Right lobe of liver (tissue), 6 donors: ENCODE measurements at regions not wholly inside any gene's neighbourhood (a gene's known extent, or its start where the extent isn't known, plus 50 kb on each side); places are given as distances from the start of the nearest gene placed in this dataset.

Experiments
- ATAC-seq, 4 donors: fragments of 200-7000 bp; cut with Tn5 transposase; one replicate each; pipeline ENCODE4 v1.9.1; 2020; ENCODE audit warnings: mild to moderate bottlenecking in 4 of 4, moderate library complexity in 4 of 4
- DNase-seq, 3 donors: peaks; one replicate each; pipeline ENCODE4 v3.0.0-alpha.2; 2020
- H3K27ac ChIP-seq, 3 donors: fragments of 200-600 bp; one replicate each; pipeline ENCODE4 v1.8.0; 2022
- H3K27me3 ChIP-seq, 2 donors: fragments of 200-600 bp; one replicate each; pipeline ENCODE4 v1.8.0; 2022
- H3K36me3 ChIP-seq, 4 donors: fragments of 200-600 bp; sonication (generic) in 1 of 4; one replicate each; pipeline versions ENCODE4 v1.5.1 to v1.8.0; 2017 to 2022; ENCODE audit warnings: control low read depth in 1 of 4
- H3K4me1 ChIP-seq, 4 donors: fragments of 200-600 bp; sonication (generic) in 1 of 4; one replicate each; pipeline versions ENCODE4 v1.5.1 to v1.8.0; 2017 to 2022; ENCODE audit warnings: control low read depth in 1 of 4
- H3K4me3 ChIP-seq, 3 donors: fragments of 200-600 bp; one replicate each; pipeline ENCODE4 v1.8.0; 2022
- H3K9me3 ChIP-seq, 4 donors: fragments of 200-600 bp; sonication (generic) in 1 of 4; one replicate each; pipeline versions ENCODE4 v1.5.1 to v1.8.0; 2017 to 2022; ENCODE audit warnings: control low read depth in 1 of 4
- POLR2A ChIP-seq: fragments of 450-650 bp; IDR thresholded peaks from one replicate; pipeline ENCODE4 v1.6.1; 2017; ENCODE audit warnings: antibody characterized with exemption, mild to moderate bottlenecking
- WGBS: methylation state at CpG from one replicate; pipeline ENCODE4 v1.1.6; 2018; ENCODE audit warnings: low coverage, low lambda C conversion rate; ENCODE audit not compliant: insufficient coverage; ENCODE audit errors: missing lambda C conversion rate; 5-methylcytosine and 5-hydroxymethylcytosine counted together
- intact Hi-C, 2 donors: fragments of 100-400 bp; cut with DNase I; formaldehyde crosslinking; loops; one replicate each; pipeline versions ENCODE4 v1.11.2 to v1.14.1; 2022
- TF ChIP-seq, protein P1 (sequence below), 4 donors: fragments of 200-600 bp in 3 of 4; fragments of 450-650 bp in 1 of 4; IDR thresholded peaks; one replicate each; pipeline versions ENCODE4 v1.5.1 to v1.8.0; 2016 to 2022; ENCODE audit warnings: antibody characterized with exemption in 4 of 4, mild to moderate bottlenecking in 2 of 4
- donor health status: DM: no; HTN: yes; CAD: no.
- donor health status: DM: no; HTN: no; CAD: no.
- donor health status: DM: no; HTN: no; CAD: no.
- donor health status: DM: no; HTN: yes; CAD: no.
- donor health status: DM: no; HTN: yes; CAD: no.

GRCh38 chr1:38741341-38741740, 118.2 kb downstream of the RRAGC start:
- Histone ChIP-seq H3K4me1 (no peaks in the 10 kb centered on the region), H3K9me3 (no peaks in the 10 kb centered on the region), H3K27ac (no peak overlapping the region), H3K27me3 (no peaks in the 10 kb centered on the region), H3K4me3 (no peak overlapping the region), H3K36me3 (no peaks in the 10 kb centered on the region)
- ATAC-seq: no peak
- TF ChIP-seq, protein P1, sequence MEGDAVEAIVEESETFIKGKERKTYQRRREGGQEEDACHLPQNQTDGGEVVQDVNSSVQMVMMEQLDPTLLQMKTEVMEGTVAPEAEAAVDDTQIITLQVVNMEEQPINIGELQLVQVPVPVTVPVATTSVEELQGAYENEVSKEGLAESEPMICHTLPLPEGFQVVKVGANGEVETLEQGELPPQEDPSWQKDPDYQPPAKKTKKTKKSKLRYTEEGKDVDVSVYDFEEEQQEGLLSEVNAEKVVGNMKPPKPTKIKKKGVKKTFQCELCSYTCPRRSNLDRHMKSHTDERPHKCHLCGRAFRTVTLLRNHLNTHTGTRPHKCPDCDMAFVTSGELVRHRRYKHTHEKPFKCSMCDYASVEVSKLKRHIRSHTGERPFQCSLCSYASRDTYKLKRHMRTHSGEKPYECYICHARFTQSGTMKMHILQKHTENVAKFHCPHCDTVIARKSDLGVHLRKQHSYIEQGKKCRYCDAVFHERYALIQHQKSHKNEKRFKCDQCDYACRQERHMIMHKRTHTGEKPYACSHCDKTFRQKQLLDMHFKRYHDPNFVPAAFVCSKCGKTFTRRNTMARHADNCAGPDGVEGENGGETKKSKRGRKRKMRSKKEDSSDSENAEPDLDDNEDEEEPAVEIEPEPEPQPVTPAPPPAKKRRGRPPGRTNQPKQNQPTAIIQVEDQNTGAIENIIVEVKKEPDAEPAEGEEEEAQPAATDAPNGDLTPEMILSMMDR (IDR thresholded peaks at IDR 0.05): no peak
- no peak for TF ChIP-seq POLR2A
- DNase-seq: no peak
- WGBS: 52% methylated on average over 4 of the region's 9 CpGs
- intact Hi-C loops: no loop called here

DNA sequence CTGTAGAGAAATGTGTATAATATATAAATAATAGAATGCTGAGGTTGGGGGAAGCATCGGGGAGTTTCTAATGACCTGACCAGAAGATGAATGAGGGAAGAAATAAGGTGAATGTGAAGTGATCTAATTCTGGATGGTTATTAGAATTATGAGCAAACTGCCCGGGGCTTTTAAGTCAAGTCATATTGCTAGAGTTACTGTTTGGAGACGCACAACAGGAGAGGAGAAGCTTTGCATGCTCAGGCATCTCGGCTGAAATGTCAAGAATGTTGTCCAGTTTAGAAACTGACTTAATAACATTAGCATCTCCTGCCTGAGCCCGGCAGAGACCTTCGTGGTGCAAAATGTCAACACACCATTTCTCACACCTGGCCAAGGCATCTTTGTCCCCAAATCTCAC, 119.1 kb downstream of the RRAGC start:
- Histone ChIP-seq H3K27me3 (no peaks in the 10 kb centered on the region), H3K4me3 (no peak overlapping the region), H3K4me1 (no peaks in the 10 kb centered on the region), H3K9me3 (no peaks in the 10 kb centered on the region), H3K27ac (no peak overlapping the region), H3K36me3 (no peaks in the 10 kb centered on the region)
- ATAC-seq: no peak
- TF ChIP-seq POLR2A: no peak
- TF ChIP-seq, protein P1 (IDR thresholded peaks at IDR 0.05): no peak
- 58% methylated on average over 6 of the region's 6 CpGs for WGBS
- intact Hi-C loops: no loop called here
- DNase-seq: no peak

- no peaks in the 10 kb centered on the region for H3K27me3 ChIP-seq
- no peak overlapping the region for H3K27ac ChIP-seq
- H3K36me3 ChIP-seq: no peaks in the 10 kb centered on the region
- H3K4me3 ChIP-seq: no peak overlapping the region
- TF ChIP-seq, protein P1 (IDR thresholded peaks at IDR 0.05): no peak
- no peak for TF ChIP-seq POLR2A
- DNase-seq (no peak), ATAC-seq (no peak)
- 78% methylated on average over 1 of the region's 6 CpGs for WGBS
- no peaks in the 10 kb centered on the region for H3K9me3 ChIP-seq
- intact Hi-C loops: no loop called here
- no peaks in the 10 kb centered on the region for H3K4me1 ChIP-seq
Observed at GRCh38 chr1:38738207-38738606, 121.4 kb downstream of the RRAGC start.

- TF ChIP-seq, protein P1 (IDR thresholded peaks at IDR 0.05): no peak
- no peak for TF ChIP-seq POLR2A
- intact Hi-C loops: no loop called here
Observed at GRCh38 chr1:38736399-38736798, 123.2 kb downstream of the RRAGC start.

DNA sequence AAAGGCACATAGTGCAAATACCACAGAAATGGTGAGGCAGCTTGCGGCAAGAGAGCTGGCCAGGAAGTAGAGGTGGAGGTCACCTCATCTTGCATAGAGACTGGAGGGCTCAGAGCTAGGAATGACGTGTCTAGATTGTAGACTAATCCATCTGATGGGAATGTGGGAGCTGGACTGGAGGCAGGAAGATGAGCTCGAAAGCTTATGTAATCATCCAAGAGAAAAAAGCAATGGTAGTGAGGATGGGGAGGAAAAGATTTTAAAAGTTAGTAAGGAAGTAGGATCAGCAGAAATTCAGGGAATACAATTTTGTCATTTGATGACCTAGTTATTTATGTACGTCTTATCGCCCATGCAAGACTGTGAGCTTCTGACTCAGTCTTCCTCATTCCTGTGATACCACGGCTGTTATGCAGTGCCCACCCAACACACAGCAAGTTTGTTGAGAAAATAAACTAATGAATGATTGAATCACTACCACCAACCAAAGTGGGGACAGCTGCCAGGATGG, 123.9 kb downstream of the RRAGC start:
- DNase-seq (no peak), ATAC-seq (no peak)
- Histone ChIP-seq H3K9me3 (no peaks in the 10 kb centered on the region), H3K27ac (no peak overlapping the region), H3K4me1 (no peaks in the 10 kb centered on the region), H3K36me3 (no peaks in the 10 kb centered on the region), H3K4me3 (no peak overlapping the region), H3K27me3 (no peaks in the 10 kb centered on the region)
- intact Hi-C loops: no loop called here
- WGBS: 45% methylated on average over 6 of the region's 6 CpGs
- TF ChIP-seq, protein P1 (IDR thresholded peaks at IDR 0.05): no peak
- TF ChIP-seq POLR2A: no peak

More at GRCh38 chr1:38736399-38736798, 123.2 kb downstream of the RRAGC start:
- 86% methylated on average over 1 of the region's 1 CpG for WGBS
- no peak overlapping the region for H3K27ac ChIP-seq
- no peaks in the 10 kb centered on the region for H3K36me3 ChIP-seq
- no peaks in the 10 kb centered on the region for H3K9me3 ChIP-seq
- no peaks in the 10 kb centered on the region for H3K27me3 ChIP-seq
- DNase-seq (no peak), ATAC-seq (no peak)
- H3K4me3 ChIP-seq: no peak overlapping the region
- H3K4me1 ChIP-seq: no peaks in the 10 kb centered on the region
